ENCODE measurements at regions not wholly inside any gene's neighbourhood (a gene's known extent, or its start where the extent isn't known, plus 50 kb on each side); places are given as distances from the start of the nearest gene placed in this dataset.

- TF ChIP-seq, protein P1, sequence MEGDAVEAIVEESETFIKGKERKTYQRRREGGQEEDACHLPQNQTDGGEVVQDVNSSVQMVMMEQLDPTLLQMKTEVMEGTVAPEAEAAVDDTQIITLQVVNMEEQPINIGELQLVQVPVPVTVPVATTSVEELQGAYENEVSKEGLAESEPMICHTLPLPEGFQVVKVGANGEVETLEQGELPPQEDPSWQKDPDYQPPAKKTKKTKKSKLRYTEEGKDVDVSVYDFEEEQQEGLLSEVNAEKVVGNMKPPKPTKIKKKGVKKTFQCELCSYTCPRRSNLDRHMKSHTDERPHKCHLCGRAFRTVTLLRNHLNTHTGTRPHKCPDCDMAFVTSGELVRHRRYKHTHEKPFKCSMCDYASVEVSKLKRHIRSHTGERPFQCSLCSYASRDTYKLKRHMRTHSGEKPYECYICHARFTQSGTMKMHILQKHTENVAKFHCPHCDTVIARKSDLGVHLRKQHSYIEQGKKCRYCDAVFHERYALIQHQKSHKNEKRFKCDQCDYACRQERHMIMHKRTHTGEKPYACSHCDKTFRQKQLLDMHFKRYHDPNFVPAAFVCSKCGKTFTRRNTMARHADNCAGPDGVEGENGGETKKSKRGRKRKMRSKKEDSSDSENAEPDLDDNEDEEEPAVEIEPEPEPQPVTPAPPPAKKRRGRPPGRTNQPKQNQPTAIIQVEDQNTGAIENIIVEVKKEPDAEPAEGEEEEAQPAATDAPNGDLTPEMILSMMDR (IDR thresholded peaks at IDR 0.05): no peak
- no peak for TF ChIP-seq EZH2 (IDR thresholded peaks at IDR 0.05; ENCODE audit: borderline replicate concordance, insufficient read depth, low read depth, low read length, poor library complexity, severe bottlenecking)
Measured at GRCh38 chr1:63073309-63074306, 248.8 kb upstream of the FOXD3 start.

Data from B cell (primary cell).